Thoracic aorta (tissue), 2 donors: ENCODE measurements at regions not wholly inside any gene's neighbourhood (a gene's known extent, or its start where the extent isn't known, plus 50 kb on each side); places are given as distances from the start of the nearest gene placed in this dataset.
A peak's percentile ranks its signal among the peaks of the same experiment; 100 is the strongest.

ENCODE experiments used
- ATAC-seq: fragments of 150-250 bp; one replicate; pipeline ENCODE4 v1.8.0; 2017; ENCODE audit warnings: low read depth; ENCODE audit not compliant: insufficient number of reproducible peaks, low FRiP score
- DNase-seq: peaks from one replicate; pipeline ENCODE4 v3.0.0-alpha.2; 2020; ENCODE audit warnings: low spot score
- H3K27ac ChIP-seq, 2 donors: fragments of 200-600 bp; sonication (generic); 1 replicate in 1 of 2; 2 replicates in 1 of 2; pipeline ENCODE4 v1.5.1; 2016; ENCODE audit warnings: mild to moderate bottlenecking in 2 of 2, moderate library complexity in 2 of 2
- H3K27me3 ChIP-seq: fragments of 200-600 bp; sonication (generic); replicated peaks from 2 replicates; pipeline ENCODE4 v1.6.0; 2016; ENCODE audit warnings: mild to moderate bottlenecking; ENCODE audit not compliant: insufficient read depth
- H3K36me3 ChIP-seq: fragments of 200-600 bp; sonication (generic); one replicate; pipeline ENCODE4 v1.5.1; 2016
- H3K4me1 ChIP-seq, 2 donors: fragments of 200-600 bp; sonication (generic); 1 replicate in 1 of 2; 2 replicates in 1 of 2; pipeline versions ENCODE4 v1.5.1 to v1.6.0; 2016; ENCODE audit warnings: low read depth in 2 of 2, mild to moderate bottlenecking in 1 of 2; ENCODE audit not compliant: control insufficient read depth in 1 of 2
- H3K4me3 ChIP-seq: fragments of 200-600 bp; sonication (generic); 2 replicates; pipeline ENCODE4 v1.5.1; 2016; ENCODE audit warnings: mild to moderate bottlenecking
- H3K9me3 ChIP-seq: fragments of 200-600 bp; sonication (generic); 2 replicates; pipeline ENCODE4 v1.5.1; 2016
- CTCF ChIP-seq: fragments of 200-600 bp; sonication (generic); IDR thresholded peaks from one replicate; pipeline ENCODE4 v1.5.1; 2019; ENCODE audit warnings: antibody characterized with exemption

- Histone ChIP-seq H3K27ac (no peak overlapping the region), H3K27me3 (no peaks in the 10 kb centered on the region), H3K4me3 (no peak overlapping the region), H3K9me3 (no peaks in the 10 kb centered on the region), H3K4me1 (peaks cover 16 to 19% of the 10 kb centered on the region in 2 donors), H3K36me3 (no peaks in the 10 kb centered on the region)
- no peak for TF ChIP-seq CTCF
- ATAC-seq (no peak), DNase-seq (no peak)
Observed at GRCh38 chr10:43969506-43969905, 320.8 kb upstream of the ZNF32 start.

- no peaks in the 10 kb centered on the region for H3K36me3 ChIP-seq
- H3K27ac ChIP-seq, result no peak overlapping the region
- no peaks in the 10 kb centered on the region for H3K27me3 ChIP-seq
- no peak overlapping the region for H3K4me3 ChIP-seq
- TF ChIP-seq CTCF, result no peak
- no peaks in the 10 kb centered on the region for H3K9me3 ChIP-seq
- ATAC-seq (no peak), DNase-seq (no peak)
- peaks cover 22 to 24% of the 10 kb centered on the region in 2 donors for H3K4me1 ChIP-seq
Observed at GRCh38 chr10:43968961-43969360, 320.3 kb upstream of the ZNF32 start.

- H3K27ac ChIP-seq, result no peak overlapping the region
- DNase-seq, result no peak
- no peak for TF ChIP-seq CTCF
- H3K36me3 ChIP-seq, result no peaks in the 10 kb centered on the region
- no peak for ATAC-seq
- H3K27me3 ChIP-seq, result no peaks in the 10 kb centered on the region
- no peaks in the 10 kb centered on the region for H3K9me3 ChIP-seq
- H3K4me1 ChIP-seq, result peaks cover 24 to 33% of the 10 kb centered on the region in 2 donors
- H3K4me3 ChIP-seq, result no peak overlapping the region
Observed at GRCh38 chr10:43968076-43968475, 319.4 kb upstream of the ZNF32 start.

- H3K36me3 ChIP-seq, result no peaks in the 10 kb centered on the region
- no peak for TF ChIP-seq CTCF
- H3K9me3 ChIP-seq, result no peaks in the 10 kb centered on the region
- H3K27ac ChIP-seq, result no peak overlapping the region
- no peak overlapping the region for H3K4me3 ChIP-seq
- H3K4me1 ChIP-seq, result peaks cover 28 to 48% of the 10 kb centered on the region in 2 donors
- no peaks in the 10 kb centered on the region for H3K27me3 ChIP-seq
- ATAC-seq, result no peak
- DNase-seq, result no peak
Observed at GRCh38 chr10:43966571-43966965, 317.9 kb upstream of the ZNF32 start.

- Histone ChIP-seq H3K36me3 (no peaks in the 10 kb centered on the region), H3K4me3 (no peak overlapping the region), H3K27me3 (no peaks in the 10 kb centered on the region), H3K27ac (peak overlapping the region; percentile 8 to 63), H3K9me3 (no peaks in the 10 kb centered on the region), H3K4me1 (peaks cover 31 to 53% of the 10 kb centered on the region in 2 donors)
- TF ChIP-seq CTCF, result no peak
- DNase-seq, result no peak
- ATAC-seq, result no peak
Observed at GRCh38 chr10:43965918-43966570, 317.4 kb upstream of the ZNF32 start.
